GM12892 (cell line): ENCODE measurements at regions not wholly inside any gene's neighbourhood (a gene's known extent, or its start where the extent isn't known, plus 50 kb on each side); places are given as distances from the start of the nearest gene placed in this dataset.
"Not testable (repeated sequence)": the region's sequence is repeated elsewhere in the genome, so short reads cannot be mapped to it uniquely, and the experiment has no call there.

Source experiments
- POLR2A ChIP-seq: IDR thresholded peaks from 2 replicates; pipeline ENCODE4 v1.6.1; 2011; ENCODE audit warnings: low read depth, low read length, control low read depth
- TAF1 ChIP-seq: IDR thresholded peaks from 2 replicates; pipeline ENCODE4 v1.6.1; 2011; ENCODE audit warnings: low read depth, mild to moderate bottlenecking, control low read depth, low read length, borderline replicate concordance

GRCh38 chr5:21571196-21571595, 1281.9 kb downstream of the CDH12 start:
- TF ChIP-seq POLR2A, TAF1: not testable (repeated sequence)
